ENCODE measurements at regions not wholly inside any gene's neighbourhood (a gene's known extent, or its start where the extent isn't known, plus 50 kb on each side); places are given as distances from the start of the nearest gene placed in this dataset.

GRCh38 chr18:43574974-43575373, 297.7 kb upstream of the SYT4 start:
- no peak for DNase-seq

DNA sequence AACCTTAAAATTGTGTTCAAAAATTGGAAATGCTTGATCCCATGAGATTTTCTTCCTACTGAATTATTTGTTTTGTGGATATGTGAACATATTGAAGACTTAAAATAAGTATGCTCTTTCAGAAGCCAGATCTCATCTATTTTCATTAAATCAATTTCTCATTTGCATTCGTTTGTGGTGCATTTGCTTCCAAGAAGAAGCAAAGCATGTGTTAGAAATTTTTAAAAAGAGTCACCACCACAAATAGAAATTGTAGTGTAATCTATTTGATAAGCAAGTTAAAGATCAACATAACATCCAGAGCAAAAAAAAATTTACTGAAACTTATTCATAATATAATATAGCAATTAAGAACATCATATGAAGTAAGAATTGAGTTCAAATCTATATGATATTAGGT, 300.9 kb upstream of the SYT4 start:
- DNase-seq = no peak

DNA sequence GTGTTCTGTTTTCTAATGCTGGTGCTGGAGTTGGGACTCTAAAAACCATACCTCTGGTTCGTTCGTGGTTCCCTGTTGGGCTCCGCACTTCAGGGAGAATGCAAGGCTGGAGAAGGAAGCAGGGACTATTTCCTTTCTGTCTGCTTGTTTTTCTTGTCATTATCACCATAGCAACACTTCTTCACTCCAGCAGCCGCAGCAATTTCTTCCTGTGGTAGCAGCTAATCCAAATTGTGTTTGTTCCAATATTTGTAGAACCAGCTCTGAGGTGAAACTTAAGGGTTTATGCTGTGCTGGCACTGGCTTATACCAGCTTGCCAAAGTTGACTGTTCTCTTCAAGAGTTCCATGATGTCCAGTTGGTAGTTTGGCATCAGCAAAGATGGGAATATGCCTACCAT, 301.4 kb upstream of the SYT4 start:
- no peak for DNase-seq

GRCh38 chr18:43581936-43582519, 304.7 kb upstream of the SYT4 start:
- DNase-seq = no peak

DNA sequence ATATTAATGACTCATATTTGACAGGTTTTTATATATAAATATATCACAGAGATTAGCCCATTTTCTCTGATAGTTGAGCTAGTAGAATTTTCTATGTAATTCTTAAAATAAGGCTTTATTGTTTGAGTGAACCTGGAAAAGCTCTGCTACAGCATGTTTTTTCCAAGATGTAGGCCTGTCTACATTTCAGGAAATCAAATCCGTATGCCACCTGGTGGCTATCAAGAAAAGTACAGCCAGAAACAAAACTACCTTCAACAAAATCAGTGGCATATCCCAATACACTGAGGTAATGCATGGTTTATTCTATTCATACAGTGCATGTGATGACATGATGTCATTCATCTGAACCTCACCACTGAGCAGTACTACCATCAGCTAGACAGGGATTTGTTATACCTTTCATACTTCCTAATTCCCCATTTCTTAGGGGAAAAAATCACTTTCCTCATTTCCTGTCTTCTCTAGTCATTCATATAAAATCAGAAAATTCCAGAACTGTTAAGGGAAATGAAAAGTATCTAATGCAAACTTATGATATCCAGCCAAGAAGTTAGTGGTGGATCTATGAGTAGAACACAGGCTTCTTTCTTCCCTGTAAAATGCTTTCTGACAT, 310.4 kb upstream of the SYT4 start:
- no peak for DNase-seq

GRCh38 chr18:43588838-43589237, 311.5 kb upstream of the SYT4 start:
- no peak for DNase-seq

DNA sequence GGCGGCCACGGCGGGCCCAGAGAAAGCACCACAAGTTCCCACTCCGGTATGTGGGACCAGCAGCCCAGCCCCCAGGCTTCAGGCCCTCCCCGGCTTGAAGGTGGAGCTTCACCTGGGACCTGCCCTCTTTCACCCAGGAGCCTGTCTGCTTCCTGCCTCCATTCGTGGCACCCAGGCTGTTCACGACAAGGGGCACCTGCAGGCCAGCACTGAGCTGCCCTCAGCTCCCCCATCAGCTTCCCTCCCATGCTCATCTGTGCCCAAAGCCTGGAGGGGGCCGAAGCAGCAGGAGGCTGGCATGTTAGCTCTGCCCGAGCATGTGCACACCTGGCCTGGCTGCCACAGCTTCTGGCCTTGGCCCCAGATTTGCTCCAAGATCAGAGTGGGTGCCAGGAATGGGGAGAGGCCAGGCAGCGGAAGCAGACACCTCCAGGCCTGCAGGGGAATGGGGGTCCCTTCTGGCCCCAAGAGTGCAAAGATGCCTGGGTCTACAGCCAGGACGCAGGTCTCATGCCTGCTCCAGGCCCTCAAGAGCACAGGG, 312.4 kb upstream of the SYT4 start:
- no peak for DNase-seq

- DNase-seq = no peak
Measured at GRCh38 chr18:43590182-43590903, 313.1 kb upstream of the SYT4 start.

- DNase-seq = no peak
Measured at GRCh38 chr18:43592269-43592668, 315.0 kb upstream of the SYT4 start.

GRCh38 chr18:43596105-43596712, 318.9 kb upstream of the SYT4 start:
- DNase-seq = no peak

DNA sequence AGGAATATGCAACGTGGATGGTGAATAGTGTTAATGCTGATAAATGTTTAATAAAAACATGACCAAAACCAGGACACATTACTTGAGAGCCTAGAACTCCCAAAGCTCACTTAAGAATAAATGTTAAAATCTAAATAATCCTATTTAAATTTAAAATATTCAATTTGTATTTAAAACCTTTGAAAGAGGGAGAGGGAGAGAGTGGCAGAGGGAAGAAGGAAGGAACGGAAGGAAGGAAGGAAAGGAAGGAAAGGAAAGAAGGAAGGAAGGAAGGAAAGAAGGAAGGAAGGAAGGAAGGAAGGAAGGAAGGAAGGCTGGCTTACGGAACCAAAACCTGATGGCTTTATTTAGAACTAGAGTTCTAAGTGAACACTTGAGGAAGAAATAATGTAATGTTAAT, 324.1 kb upstream of the SYT4 start:
- DNase-seq = no peak

- no peak for DNase-seq
Measured at GRCh38 chr18:43605224-43605623, 327.9 kb upstream of the SYT4 start.

GRCh38 chr18:43606795-43607194, 329.5 kb upstream of the SYT4 start:
- no peak for DNase-seq

DNA sequence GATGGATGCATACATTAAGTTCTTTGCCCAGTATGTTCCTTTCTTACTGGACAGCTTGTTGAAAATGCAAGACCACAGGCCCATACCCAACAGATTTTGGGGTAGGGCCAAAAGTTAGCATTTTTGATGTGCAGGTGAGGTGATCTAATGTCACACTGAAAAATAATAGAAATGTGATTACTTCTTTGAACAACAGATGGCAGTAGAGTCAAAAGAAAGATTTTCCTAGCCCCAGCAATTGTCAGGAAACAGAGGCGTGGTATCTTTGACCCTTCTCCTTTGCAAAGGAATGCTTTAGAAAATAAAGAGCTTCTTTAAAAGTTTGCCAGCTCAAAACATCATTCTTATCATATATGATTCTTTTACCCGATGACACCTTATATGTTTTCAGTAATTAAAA, 343.6 kb upstream of the SYT4 start:
- no peak for DNase-seq

- DNase-seq = no peak
Measured at GRCh38 chr18:43622024-43622423, 344.7 kb upstream of the SYT4 start.

DNA sequence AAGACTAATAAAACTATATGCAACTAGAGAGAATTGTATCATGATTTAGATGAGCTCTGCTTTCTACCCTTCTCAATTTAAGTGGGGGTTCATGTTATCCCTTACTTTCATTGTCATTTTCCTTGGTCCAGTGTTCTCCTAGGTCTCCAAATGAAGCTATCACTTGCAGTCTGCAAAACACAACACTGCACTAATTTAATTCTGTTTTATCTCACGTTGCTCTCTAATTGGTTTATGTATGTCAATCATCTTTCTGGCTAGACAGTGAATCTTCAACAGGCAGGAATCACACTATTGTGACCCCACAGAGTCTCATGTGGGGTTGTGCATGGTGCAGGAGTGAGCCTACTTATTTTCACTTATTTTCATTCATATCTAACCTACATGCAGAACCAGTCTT, 348.3 kb upstream of the SYT4 start:
- DNase-seq = no peak

- DNase-seq = no peak
Measured at GRCh38 chr18:43627848-43628530, 350.7 kb upstream of the SYT4 start.

GRCh38 chr18:43634994-43635393, 357.7 kb upstream of the SYT4 start:
- no peak for DNase-seq

DNA sequence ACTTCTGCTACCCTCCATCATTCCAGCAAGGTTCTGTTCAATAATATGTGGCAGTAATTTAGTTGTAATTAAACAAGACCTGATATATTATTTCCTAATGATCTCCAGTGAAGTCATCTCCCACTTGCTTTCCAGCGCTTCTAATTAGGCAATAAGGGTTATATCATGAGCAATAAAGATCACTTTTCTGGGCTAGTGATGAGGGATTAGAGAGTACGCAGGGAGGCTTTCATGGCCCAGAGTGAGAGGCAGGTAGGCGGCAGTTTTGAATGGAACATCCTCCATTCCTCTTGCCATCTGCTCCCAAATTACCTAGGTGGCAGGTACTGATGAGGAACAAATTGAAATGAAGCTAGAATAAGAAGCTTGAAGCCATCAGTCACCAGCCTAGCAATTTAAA, 358.1 kb upstream of the SYT4 start:
- DNase-seq = no peak

DNA sequence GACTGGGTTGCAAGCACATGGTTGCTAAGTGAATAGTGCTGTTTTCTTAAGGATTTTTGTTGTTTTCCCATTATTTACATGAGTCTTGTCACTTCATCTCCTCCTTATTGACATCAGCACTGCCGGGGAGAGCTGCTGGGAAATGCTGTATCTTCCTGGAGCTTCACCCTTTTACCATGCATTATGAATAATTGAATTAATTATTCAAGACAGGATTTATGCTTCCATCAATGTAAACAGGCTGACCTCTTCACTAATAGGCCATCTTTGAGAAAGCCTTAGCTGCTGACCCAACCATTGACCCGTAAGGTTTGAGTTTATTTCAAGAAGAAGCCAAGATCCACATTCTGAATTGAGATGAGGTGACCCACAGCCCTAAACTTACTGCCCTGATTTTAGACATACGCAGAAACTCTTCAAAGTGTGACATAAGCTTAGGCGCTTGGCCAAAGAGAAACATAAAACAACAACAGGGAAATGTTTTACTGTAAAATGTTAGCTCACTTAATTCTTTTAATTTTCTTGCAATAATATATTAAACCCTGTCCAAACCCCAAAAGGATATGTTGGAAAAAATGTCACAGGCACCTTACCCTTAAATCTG, 365.5 kb upstream of the SYT4 start:
- DNase-seq = no peak

DNA sequence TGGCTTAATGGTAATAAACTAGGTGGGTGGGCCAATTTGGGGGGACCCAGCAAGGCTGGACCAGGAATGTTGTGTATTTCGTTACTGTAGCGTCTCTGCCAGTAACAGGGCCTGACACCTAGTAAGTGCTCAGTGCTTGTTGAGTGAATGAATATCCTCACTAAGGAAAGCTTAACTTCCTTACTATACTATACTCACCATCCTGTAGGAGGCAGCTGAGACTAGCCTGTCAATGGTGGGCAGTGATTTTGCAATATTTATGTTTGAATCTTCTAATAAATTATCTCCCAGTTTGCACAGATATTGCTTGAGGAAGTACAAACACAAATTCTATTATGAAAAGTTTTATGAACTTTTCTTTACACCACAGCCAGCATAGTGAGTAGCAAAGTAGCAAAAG, 370.7 kb upstream of the SYT4 start:
- no peak for DNase-seq

DNA sequence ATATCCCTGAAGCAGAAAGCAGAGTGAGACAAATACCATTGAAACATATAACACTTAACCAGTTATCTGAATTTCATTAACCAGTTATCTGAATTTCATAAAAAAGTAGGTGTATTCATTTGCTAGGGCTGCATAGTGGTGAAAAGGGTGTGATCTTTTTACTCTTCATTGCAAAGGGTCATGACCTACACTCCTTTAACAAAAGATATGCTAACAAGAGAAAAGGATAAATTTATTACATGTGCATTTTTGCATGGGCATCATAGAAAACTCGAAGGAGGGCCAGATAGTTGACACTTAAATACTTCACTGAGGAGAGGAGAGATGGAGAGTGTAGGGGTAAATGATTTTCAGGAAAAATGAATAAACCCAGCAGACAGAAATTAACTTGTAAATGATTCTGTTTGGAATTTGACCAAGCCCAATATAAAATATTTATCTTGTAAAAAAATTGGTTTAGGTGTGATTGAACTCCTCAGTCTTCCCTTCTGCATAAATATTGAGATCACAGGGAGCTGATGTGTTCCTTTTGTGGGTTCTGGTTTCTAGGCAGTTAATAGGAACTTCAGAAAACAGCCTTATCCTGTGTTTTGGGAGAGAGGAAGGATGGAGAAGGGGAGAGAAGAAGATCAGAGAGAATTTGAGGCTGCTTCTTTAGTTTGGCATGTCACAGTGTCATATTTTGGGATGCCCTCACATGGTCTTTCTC, 372.5 kb upstream of the SYT4 start:
- no peak for DNase-seq

Data from stimulated activated CD4-positive, alpha-beta T cell treated with anti-CD3 and anti-CD28 coated beads, Interleukin-1b, Interleukin-23, amount 100 ng/mL, for 48 hours (primary cell).